ENCODE measurements at regions not wholly inside any gene's neighbourhood (a gene's known extent, or its start where the extent isn't known, plus 50 kb on each side); places are given as distances from the start of the nearest gene placed in this dataset.
"Not testable (repeated sequence)": the region's sequence is repeated elsewhere in the genome, so short reads cannot be mapped to it uniquely, and the experiment has no call there.

DNA sequence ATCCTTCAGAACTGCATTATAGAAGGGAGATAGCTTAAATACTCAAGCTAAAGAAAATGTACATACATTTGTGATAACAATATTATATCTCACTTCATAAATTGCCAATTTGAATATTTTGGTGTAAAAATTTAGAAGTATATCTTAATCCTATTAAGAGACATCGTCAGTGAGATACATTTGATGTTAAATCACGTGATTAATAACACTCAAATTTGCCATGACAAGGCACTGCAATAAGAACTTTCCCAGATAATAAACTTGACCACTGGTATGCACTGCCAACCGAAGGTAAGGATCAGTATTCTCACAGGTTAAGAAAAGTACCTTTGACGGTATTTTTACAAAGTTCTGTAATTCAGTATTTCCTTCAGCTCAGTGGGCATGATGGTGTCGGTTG is 764.7 kb upstream of the FRG1 start:
- DNase-seq (ENCODE audit: low spot score), result no peak

DNA sequence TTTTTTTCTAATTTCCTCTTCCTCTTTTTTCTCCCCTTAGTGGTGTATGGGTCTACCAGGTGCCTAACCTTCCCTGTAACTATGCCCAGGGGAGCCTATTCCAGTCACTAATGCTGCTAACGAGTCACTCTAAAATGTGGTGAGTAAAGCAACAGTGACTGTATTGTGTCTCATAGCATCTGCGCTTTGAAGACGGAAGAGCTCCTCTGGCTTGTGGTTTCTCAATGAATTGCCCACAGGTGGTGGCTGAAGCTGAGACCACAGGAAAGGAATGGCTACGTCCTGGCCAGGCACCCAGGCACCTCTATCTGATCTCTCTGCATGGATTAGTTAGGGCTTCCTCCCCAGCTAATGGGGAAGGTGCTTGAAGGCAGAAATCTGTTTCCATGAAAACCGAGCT is 763.5 kb upstream of the FRG1 start:
- DNase-seq (ENCODE audit: low spot score), result no peak

DNA sequence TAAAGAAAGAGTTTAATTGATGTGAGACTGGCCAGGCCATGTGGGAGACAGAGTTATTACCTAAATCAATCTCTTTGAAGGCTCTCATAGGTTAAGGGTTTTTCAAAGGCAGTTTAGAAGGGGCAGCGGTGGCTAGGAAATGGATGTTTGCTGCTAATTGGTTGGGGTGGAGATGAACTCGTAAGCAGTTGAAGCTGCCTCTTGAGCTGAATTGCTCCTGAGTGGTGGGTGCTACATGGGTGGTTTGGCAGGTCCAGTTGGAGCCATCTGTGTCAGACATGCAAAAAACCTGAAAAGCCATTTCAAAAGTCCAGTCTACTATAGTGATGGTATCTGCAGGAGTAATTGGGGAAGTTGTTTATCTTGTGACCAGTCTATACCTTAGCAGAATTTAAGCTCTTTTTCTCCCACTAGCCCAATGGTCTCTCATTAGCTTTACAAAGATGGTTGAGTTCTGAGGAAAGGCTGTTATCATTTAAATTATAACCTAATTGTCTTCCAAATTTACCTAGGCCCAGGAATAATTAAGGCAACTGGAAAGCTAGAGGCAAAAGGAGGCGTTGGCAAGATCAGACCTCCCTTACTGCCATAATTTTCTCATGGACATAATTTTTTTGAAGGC is 762.4 kb upstream of the FRG1 start:
- DNase-seq (ENCODE audit: low spot score), result no peak

DNA sequence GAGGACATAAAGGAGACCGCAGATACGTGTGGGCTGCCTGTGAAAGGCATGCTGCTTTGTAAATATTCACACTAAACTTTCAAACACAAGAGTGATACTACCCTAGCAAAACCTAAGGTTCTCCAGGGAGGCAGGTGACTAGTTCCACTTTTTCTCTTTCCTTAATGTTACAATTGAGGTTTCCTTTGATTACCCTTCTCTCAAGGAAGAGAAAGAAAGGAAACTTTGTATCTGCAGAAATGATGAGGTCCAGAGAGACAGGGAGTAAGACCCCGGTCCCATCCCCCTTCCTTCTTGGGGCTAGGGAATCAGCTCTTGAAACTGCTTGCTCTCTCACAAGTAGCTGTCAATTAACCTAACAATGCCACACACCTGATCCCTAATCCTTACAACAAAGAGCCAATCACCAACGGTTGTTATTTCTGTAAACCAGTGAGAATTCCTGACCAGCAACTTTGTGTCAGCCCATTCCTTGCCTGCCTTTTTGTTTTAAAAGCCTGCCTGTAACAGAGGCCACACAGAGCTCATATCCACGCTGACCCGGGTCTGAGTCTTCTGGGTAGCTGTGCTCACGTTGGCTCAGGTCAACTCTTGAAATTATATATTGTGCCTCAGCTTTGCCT is 754.8 kb upstream of the FRG1 start:
- no peak for DNase-seq (ENCODE audit: low spot score)

DNA sequence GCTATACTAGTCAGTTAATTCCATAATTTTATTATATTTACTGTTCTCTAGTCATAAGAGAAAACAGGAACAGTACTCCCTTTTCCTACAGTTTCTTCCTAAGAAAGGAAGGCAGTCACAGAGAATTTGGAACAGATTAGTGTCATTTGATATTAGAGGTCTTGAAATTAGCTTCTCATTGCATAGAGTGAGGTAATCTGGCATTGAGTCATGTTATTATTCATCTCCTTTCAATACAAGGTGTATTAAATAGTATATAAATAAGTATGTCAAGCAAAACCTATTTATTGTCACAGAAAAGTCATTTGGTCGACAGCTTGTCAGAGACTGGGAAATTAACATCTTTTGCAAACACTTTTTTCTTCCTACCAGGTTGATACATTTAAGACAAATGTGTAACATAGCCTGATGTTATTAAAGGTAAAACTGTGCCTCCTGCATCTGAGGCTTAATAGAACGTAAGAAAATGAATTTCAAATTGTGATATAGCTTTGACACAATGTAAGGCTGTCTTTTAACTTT is 753.1 kb upstream of the FRG1 start:
- no peak for DNase-seq (ENCODE audit: low spot score)

DNA sequence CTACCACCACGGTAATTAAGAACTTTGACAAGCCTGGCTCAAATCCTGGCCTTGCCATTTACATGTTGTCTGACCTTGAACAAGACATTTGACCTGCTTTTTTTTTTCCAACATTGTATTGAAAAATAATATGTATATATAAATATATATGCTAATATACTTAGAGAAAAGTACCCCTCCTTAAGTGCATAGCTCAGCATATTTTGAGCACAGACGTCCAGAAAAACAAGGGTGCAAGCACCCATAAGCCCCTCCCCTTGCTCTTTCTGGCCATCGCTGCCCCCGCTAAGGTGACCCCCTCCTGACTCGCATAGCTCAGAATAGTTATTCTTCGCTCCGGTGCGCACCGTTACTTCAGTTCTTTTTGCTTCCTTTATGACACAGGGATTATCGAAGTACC is 742.0 kb upstream of the FRG1 start:
- no peak for DNase-seq (ENCODE audit: low spot score)

DNA sequence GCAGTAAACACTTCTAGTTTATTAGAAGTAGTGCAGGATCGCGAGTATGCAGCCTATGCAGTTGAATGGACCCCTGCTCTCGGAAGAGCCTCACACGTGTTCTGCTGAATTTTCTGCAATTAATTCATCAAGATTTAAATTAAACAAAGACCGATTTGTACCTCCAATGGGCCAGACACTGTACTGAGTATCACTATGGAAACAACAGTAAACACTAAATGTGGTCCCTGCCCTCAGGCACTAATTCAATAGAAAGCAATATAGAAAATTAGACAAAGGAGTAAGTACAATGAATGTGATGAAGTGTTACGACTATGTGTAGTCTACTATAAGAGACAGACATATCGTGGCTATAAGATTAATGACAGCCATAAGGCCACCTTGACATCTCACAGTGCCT is 740.3 kb upstream of the FRG1 start:
- no peak for DNase-seq (ENCODE audit: low spot score)

DNA sequence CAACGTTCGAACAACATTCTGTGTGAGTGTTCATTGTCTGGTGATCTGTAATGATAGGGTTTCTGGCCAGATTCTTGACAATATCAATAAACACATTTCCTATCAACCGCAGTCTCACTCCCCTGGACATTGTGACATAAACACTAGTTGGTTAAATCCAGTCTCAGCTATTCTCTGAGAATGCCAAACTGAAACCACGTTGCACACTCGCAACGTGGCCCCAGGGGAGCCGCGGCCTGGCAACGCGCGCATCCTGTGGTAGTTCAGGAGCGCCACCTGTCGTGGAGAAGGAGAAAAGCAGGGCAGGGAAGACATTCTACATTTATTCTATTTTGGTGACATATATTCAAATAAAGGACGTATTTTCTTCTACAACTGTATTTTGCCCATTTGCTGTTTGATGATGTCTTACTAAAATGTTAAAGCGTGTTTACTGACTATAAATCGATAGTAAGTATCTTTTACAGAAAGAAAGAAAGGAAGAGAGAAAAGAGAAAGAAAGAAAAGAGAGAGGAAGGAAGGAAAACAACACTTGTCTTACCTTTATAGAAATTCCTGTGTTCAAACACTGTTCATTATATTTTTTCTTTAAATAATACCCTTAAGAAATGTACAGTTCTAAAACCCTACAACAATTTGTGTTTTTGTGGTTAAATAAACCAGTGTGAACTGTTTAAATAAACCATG is 738.3 kb upstream of the FRG1 start:
- DNase-seq (ENCODE audit: low spot score), result peak; percentile 75

DNA sequence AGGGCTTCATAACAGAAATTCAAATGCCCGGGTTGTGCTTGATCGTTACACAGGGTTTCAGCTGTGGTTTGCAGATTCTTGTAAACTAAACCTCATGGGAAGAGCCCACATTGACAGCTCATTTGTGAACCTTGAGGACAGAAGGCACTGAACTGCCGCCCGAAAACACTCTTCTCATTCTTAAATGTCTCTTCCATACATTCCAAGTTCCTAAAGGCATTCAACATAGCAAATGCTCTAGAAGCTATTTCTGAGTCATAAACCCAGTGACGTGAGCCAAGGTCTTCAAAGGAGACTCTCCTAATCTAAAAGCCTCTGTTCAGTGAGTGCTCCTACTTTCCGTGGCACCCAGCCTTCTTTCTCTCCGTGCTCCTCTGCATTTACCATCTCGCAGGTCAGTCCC is 737.8 kb upstream of the FRG1 start:
- no peak for DNase-seq (ENCODE audit: low spot score)

DNA sequence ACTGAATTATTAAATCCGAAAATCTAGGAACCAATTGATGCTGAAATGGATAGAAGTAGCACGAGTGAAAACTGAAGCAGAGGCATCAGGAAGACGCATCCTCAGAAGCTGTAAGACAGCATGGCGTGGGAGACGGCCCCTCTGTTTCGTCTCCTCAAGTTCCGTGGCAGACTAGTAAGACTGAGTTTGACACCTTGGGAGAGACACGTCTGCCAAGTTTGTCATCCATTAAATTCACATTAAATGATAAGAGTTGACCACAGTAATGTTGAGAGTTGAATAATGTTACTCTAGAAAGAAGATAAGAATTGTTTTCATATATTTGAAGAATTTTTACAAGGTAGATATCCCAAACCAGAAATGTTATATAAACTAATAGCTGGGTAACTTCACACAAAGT is 736.1 kb upstream of the FRG1 start:
- no peak for DNase-seq (ENCODE audit: low spot score)

DNA sequence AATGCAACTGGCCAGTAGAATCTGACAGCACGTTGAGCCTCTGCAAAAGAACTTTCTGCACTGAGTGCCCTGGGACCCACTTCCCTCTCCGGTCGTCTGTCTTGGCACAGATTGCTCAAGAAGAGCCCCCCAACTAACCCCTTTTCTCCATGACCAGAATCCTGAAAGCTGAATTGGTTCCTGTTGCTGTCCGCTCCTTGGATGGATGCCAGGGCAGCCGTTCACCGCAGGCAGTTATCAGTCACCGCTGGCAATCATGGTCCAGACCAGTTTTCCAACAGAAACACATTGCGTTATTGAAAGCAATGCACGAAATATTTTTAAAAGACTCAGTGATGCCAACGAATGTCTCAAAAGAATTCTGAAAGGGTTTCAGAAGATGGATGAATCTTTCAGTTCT is 733.7 kb upstream of the FRG1 start:
- DNase-seq (ENCODE audit: low spot score), result no peak

DNA sequence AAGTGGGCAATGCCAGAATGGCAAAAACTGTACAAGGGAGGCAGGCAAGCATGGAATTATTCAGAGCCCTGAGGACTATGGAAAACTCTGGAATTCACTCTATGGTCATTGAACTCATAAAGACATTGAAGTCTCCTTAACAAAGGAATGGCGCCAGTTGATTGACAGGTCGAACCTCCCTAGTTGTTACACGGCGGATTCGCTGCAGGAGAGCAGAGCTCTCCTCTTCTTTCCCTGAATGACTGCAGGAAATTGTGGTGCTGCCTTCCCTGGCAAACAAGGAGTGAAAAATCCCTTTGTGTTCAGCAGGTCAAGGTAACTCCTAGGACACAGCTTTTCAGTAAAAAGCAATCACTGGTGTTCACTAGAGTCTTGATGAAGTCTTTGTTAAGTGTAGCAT is 732.8 kb upstream of the FRG1 start:
- no peak for DNase-seq (ENCODE audit: low spot score)

DNA sequence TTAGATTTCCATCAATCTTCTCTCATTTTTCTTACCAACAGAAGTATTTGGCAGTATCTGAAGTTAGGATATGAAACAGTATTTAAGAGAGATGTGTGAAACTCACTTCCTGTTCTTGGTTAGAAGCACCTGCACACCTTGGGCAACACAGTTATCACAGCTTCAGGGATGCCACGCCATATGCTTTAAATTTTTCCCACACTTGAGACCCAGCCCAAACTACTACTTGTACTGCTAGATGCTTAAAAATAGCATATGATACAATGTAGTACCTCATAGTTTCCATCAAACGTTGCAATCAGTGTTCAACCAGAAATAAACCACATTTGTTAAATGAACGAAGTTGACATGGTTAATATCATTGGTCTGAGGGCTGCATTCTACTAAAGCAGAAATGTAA is 725.1 kb upstream of the FRG1 start:
- DNase-seq (ENCODE audit: low spot score), result no peak

DNA sequence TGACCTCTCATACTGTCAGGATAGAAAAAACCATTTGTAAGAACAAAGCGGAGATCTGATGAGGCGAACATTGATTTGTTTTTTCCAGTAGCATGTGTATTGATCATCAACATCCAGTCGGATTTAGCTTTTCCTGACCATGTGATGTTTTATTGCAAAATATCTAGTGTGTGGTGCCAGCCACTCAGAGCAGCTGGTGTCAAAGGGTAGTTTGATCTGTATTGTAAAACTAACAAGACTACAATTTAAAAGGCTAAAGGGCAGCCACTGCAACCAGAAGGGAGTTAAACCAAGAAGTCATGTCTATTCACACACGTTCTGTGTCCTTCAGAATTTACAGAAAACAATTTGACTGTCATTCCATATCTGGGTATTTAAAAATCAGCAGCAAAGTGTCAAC is 719.0 kb upstream of the FRG1 start:
- DNase-seq (ENCODE audit: low spot score), result no peak

DNA sequence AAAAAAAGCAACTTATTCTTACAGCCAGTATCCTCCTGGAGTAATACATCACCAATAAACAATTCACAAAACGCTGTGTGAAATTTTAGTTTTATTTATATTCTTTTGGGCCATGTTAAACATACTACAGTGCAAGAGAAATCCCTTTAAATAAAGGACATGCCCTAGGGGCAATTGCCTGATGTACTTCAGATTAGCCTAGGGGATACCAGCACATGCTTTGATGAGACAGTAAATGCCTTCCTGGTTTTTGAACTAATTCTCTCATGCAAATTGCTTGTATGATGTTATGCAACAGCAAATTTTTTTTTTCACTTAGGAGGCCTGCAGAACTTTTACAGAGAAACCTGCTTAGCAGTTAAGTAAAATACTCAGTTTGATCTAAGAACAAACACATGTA is 711.9 kb upstream of the FRG1 start:
- DNase-seq (ENCODE audit: low spot score), result no peak

DNA sequence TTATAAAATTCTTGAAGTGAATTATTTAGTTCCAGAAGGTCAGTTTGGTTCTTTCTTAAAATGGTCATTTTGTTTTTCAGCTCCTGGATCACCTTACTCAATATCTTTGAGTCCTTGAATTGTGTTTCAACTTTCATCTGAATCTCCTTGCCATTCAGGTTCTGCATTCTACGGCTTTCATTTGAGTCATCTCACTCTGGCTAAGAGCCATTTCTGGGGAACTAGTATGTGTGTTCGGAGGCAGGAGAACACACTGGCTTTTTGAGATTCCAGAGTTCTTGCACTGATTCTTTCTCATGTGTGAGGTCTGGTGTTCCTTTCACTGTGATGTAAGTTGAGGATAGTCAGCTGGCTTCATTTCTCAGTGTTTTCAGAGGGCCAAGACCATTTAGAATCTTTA is 708.4 kb upstream of the FRG1 start:
- DNase-seq (ENCODE audit: low spot score), result no peak

DNA sequence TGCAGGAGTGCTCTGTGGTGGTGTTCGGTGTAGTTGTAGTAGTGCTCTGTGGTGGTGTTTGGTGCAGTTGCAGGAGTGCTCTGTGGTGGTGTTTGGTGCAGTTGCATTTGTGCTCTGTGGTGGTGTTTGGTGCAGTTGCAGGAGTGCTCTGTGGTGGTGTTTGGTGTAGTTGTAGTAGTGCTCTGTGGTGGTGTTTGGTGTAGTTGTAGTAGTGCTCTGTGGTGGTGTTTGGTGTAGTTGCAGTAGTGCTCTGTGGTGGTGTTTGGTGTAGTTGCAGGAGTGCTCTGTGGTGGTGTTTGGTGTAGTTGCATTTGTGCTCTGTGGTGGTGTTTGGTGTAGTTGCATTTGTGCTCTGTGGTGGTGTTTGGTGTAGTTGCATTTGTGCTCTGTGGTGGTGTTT is 706.9 kb upstream of the FRG1 start:
- DNase-seq (ENCODE audit: low spot score), result not testable (repeated sequence)

DNA sequence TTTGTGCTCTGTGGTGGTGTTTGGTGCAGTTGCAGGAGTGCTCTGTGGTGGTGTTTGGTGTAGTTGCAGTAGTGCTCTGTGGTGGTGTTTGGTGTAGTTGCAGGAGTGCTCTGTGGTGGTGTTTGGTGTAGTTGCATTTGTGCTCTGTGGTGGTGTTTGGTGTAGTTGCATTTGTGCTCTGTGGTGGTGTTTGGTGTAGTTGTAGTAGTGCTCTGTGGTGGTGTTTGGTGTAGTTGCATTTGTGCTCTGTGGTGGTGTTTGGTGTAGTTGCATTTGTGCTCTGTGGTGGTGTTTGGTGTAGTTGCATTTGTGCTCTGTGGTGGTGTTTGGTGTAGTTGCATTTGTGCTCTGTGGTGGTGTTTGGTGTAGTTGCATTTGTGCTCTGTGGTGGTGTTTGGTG is 705.7 kb upstream of the FRG1 start:
- not testable (repeated sequence) for DNase-seq (ENCODE audit: low spot score)

DNA sequence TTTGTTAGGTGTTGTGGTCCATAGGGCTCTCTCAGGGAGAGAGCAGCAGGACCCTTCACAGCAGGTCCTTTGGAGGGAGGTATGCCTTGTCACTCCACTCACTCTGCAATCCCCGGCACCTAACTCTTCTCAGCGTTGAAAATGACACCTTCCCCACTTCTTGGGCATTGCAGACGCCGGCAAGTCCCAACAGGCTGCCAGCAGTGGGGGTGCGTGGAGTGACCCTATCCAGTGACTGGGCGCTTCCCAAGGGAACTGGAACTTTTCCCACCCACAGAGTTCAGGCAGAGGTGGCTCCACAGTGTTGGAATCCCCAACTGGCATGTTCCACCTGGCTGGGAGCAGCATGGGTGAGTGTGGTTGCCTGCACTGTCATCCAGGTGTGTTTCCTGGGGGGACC is 705.1 kb upstream of the FRG1 start:
- DNase-seq (ENCODE audit: low spot score), result no peak

DNA sequence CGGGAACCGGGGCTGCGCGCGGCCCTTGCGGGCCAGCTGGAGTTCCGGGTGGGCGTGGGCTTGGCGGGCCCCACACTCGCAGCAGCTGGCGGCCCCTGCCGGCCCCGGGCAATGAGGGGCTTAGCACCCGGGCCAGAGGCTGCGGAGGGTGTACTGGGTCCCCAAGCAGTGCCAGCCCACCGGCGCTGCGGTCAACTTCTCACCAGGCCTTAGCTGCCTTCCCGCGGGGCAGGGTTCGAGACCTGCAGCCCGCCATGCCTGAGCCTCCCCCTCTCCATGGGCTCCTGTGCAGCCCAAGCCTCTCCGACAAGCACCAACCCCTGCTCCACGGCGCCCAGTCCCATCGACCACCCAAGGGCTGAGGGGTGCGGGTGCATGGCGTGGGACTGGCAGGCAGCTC is 704.4 kb upstream of the FRG1 start:
- DNase-seq (ENCODE audit: low spot score), result not testable (repeated sequence)

DNA sequence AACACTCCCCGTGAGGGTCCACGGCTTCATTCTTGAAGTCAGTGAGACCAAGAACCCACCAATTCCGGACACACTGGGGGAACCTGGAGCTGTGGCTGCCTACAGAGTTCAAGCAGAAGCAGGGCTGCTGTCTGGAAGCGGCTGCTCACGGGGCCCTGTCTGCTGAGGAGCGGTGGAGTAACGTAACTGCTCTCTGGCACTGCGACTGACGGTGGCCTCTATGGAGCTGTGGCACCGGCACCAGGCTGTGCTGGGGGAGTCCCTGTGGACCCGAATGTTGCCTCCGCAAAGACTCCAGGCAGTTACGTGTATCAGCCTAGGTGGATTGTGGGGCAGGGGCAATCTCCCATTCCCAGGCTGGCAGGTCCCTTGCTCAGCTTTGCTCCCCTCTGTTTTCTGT is 703.3 kb upstream of the FRG1 start:
- no peak for DNase-seq (ENCODE audit: low spot score)

DNA sequence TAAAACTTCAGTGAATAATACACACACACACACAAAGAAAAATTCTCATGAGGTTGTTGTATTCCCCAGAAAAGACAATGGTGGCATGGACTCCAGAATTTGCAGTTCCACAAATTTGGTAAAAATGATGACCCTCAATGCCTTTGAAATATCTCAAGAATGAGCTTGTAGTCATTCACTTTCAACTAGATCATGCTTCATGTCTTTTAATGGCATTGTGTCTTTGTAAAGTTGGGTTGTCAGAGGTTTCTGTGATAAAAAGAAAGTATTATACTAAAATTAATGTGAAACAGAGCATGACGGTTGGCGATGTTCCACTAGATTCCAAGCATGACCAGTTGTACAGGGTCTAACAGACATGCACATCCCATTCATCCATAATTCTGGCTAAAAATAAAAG is 685.0 kb upstream of the FRG1 start:
- no peak for DNase-seq (ENCODE audit: low spot score)

DNA sequence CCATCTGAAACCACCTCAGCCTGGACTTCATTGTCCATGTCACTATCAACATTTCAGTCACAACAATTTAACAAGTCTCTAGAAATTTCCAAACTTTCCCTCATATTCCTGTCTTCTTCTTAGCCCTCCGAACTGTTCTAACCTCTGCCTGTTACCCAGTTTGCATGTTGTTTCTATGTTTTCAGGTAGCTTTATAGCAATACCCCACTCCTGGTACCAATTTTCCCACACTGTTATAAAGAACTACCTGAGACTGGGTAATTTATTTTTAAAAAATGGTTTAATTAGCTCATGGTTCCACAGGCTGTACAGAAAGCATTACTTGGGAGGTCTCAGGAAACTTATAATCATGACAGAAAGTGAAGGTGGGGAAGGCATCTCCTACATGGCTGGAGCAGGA is 679.2 kb upstream of the FRG1 start:
- no peak for DNase-seq (ENCODE audit: low spot score)

DNA sequence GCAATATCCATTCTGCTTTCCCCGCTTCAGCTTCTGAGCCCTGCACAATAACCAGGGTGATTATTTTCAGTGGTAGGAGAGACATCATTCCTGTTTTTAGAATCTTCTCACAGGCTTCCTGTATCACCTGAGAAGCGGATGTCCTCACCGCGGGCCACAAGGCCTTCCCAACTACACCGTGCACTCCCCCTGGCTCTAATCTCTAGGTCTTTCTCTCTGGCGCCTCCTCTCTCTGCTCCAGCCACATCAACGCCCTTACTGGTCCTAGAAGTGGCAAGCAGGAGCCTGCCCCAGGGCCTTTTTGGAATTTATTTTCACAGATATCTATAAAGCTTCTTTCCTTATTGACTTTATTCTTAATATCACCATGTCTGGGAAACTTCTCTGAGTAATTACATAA is 675.2 kb upstream of the FRG1 start:
- DNase-seq (ENCODE audit: low spot score), result no peak

Measured in left forelimb (tissue), 1 donor.